HCT116 (cell line): ENCODE measurements at regions not wholly inside any gene's neighbourhood (a gene's known extent, or its start where the extent isn't known, plus 50 kb on each side); places are given as distances from the start of the nearest gene placed in this dataset.

Experiments
- ATAC-seq: fragments of 200-7000 bp; cut with Tn5 transposase; 2 replicates; pipeline ENCODE4 v1.9.1; 2020; ENCODE audit warnings: mild to moderate bottlenecking, moderate library complexity
- BruUV-seq: library from RNA; stranded (reverse); fragments of 400-500 nt; replicated peaks from 2 replicates; lab custom pipeline; 2021; lab: Mats Ljungman, UMichigan
- CTCF ChIA-PET: fragments of 300-600 bp; sonication (Branson Sonifier 250); formaldehyde crosslinking; loops from one replicate; lab custom pipeline; 2021; ENCODE audit warnings: antibody characterized with exemption; lab: Charles Lee
- POLR2A ChIA-PET: fragments of 300-600, 350-600 bp; sonication (Branson Sonifier 250); formaldehyde crosslinking; loops from one replicate; lab custom pipeline; 2021; ENCODE audit warnings: antibody characterized with exemption; lab: Charles Lee
- RAD21 ChIA-PET, 2 experiments: fragments of 300-600 bp; sonication (Branson Sonifier 250); formaldehyde crosslinking; loops; one replicate each; lab custom pipeline; 2023; ENCODE audit warnings: low total read pairs in 2 of 2; ENCODE audit not compliant: uncharacterized antibody in 2 of 2, unreplicated experiment in 2 of 2, low non-redundant PET in 1 of 2; lab: Charles Lee
- DNase-seq: peaks from one replicate; pipeline ENCODE4 v3.0.0-alpha.2; 2010; ENCODE audit warnings: low read depth, low spot score
- H2AFZ ChIP-seq: fragments of 200-600 bp; shearing (Covaris generic), sonication (generic); 2 replicates; pipeline ENCODE4 v1.6.1; 2017; ENCODE audit warnings: low read depth, mixed run types, mixed read lengths, antibody characterized with exemption, low read length; ENCODE audit not compliant: poor library complexity, severe bottlenecking
- H3K27ac ChIP-seq: 2 replicates; pipeline ENCODE4 v1.5.1; 2012; ENCODE audit warnings: low read depth, low read length
- H3K27me3 ChIP-seq: fragments of 200-600 bp; sonication (generic); 2 replicates; pipeline ENCODE4 v1.6.1; 2016; ENCODE audit warnings: mixed run types, low read length, mixed read lengths; ENCODE audit not compliant: insufficient read depth
- H3K36me3 ChIP-seq, 2 experiments: fragments of 200-500 bp in 1 of 2; fragments of 200-600 bp in 1 of 2; sonication (Bioruptor generic) in 1 of 2; sonication (generic) in 1 of 2; 2 replicates each; pipeline versions ENCODE4 v1.5.1 to v1.6.1; 2014 to 2016; ENCODE audit warnings: low read length in 2 of 2, inconsistent platforms in 1 of 2, mixed read lengths in 1 of 2, mixed run types in 1 of 2; ENCODE audit not compliant: insufficient read depth in 2 of 2, control insufficient read depth in 1 of 2
- H3K4me1 ChIP-seq, 2 experiments: fragments of 200-600 bp in 1 of 2; sonication (generic) in 1 of 2; 2 replicates each; pipeline versions ENCODE4 v1.5.1 to v1.6.1; 2012 to 2017; ENCODE audit warnings: low read length in 2 of 2, inconsistent platforms in 1 of 2, mild to moderate bottlenecking in 1 of 2, mixed read lengths in 1 of 2, mixed run types in 1 of 2, moderate library complexity in 1 of 2; ENCODE audit not compliant: insufficient read depth in 2 of 2, control insufficient read depth in 1 of 2
- H3K4me2 ChIP-seq: fragments of 200-600 bp; sonication (generic); 2 replicates; pipeline ENCODE4 v1.6.1; 2017; ENCODE audit warnings: mixed run types, low read length, mixed read lengths
- H3K4me3 ChIP-seq, 2 experiments: fragments of 200-600 bp in 1 of 2; sonication (generic) in 1 of 2; replicated peaks in 1 of 2; 2 replicates each; pipeline ENCODE4 v1.5.1; 2011 to 2016; ENCODE audit warnings: low read length in 2 of 2, control low read depth in 1 of 2, low read depth in 1 of 2, mild to moderate bottlenecking in 1 of 2, mixed read lengths in 1 of 2, mixed run types in 1 of 2
- H3K79me2 ChIP-seq: fragments of 200-600 bp; sonication (generic); 2 replicates; pipeline ENCODE4 v1.6.1; 2017; ENCODE audit warnings: mild to moderate bottlenecking, mixed run types, low read length, moderate library complexity, mixed read lengths; ENCODE audit not compliant: insufficient read depth
- H3K9ac ChIP-seq: fragments of 200-600 bp; sonication (generic); 2 replicates; pipeline ENCODE4 v1.6.1; 2016; ENCODE audit warnings: low read length, mixed read lengths
- H3K9me2 ChIP-seq: fragments of 200-600 bp; sonication (generic), shearing (Covaris generic); 2 replicates; pipeline ENCODE4 v1.6.1; 2017; ENCODE audit warnings: mixed run types, mild to moderate bottlenecking, moderate library complexity; ENCODE audit not compliant: insufficient read depth
- H3K9me3 ChIP-seq, 2 experiments: fragments of 200-500 bp in 1 of 2; fragments of 200-600 bp in 1 of 2; sonication (Bioruptor generic) in 1 of 2; sonication (generic) in 1 of 2; 2 replicates each; pipeline ENCODE4 v1.6.1; 2014 to 2017; ENCODE audit warnings: low read length in 2 of 2, mixed read lengths in 2 of 2, inconsistent platforms in 1 of 2, low read depth in 1 of 2, mild to moderate bottlenecking in 1 of 2, mixed run types in 1 of 2, moderate library complexity in 1 of 2; ENCODE audit not compliant: control insufficient read depth in 1 of 2, insufficient read depth in 1 of 2
- H4K20me1 ChIP-seq: fragments of 200-600 bp; sonication (generic), shearing (Covaris generic); 2 replicates; pipeline ENCODE4 v1.6.1; 2017; ENCODE audit warnings: mixed run types, mild to moderate bottlenecking, moderate library complexity; ENCODE audit not compliant: insufficient read depth
- EZH2 ChIP-seq: fragments of 200-600 bp; sonication (generic); IDR thresholded peaks from 2 replicates; pipeline ENCODE4 v1.6.1; 2017; ENCODE audit warnings: antibody characterized with exemption, mixed run types
- EZH2phosphoT487 ChIP-seq: fragments of 200-600 bp; IDR thresholded peaks from 2 replicates; pipeline ENCODE4 v1.6.1; 2018; ENCODE audit warnings: antibody characterized with exemption, borderline replicate concordance
- FOSL1 ChIP-seq: IDR thresholded peaks from 2 replicates; pipeline ENCODE4 v1.6.1; 2012; ENCODE audit warnings: low read depth
- JUND ChIP-seq: IDR thresholded peaks from 2 replicates; pipeline ENCODE4 v1.6.1; 2012
- POLR2A ChIP-seq: IDR thresholded peaks from 2 replicates; pipeline ENCODE4 v1.7.0; 2011; ENCODE audit warnings: borderline replicate concordance; ENCODE audit not compliant: insufficient read depth, insufficient read length; ENCODE audit errors: extremely low read depth
- POLR2AphosphoS5 ChIP-seq: IDR thresholded peaks from 2 replicates; pipeline ENCODE4 v1.6.1; 2011; ENCODE audit warnings: mild to moderate bottlenecking, low read depth, low read length, moderate library complexity
- RAD21 ChIP-seq: IDR thresholded peaks from 2 replicates; pipeline ENCODE4 v1.6.1; 2012; ENCODE audit warnings: low read depth, mild to moderate bottlenecking
- SIN3A ChIP-seq: IDR thresholded peaks from 2 replicates; pipeline ENCODE4 v1.6.1; 2012; ENCODE audit warnings: low read depth
- SP1 ChIP-seq: IDR thresholded peaks from 2 replicates; pipeline ENCODE4 v1.6.1; 2012; ENCODE audit warnings: low read depth
- TCF7L2 ChIP-seq: IDR thresholded peaks from 2 replicates; pipeline ENCODE4 v1.7.0; 2011; ENCODE audit warnings: borderline replicate concordance, inconsistent platforms; ENCODE audit not compliant: insufficient read depth, insufficient read length; ENCODE audit errors: extremely low read depth
- YY1 ChIP-seq: IDR thresholded peaks from 2 replicates; pipeline ENCODE4 v1.6.1; 2011; ENCODE audit warnings: low read length, low read depth, moderate library complexity, mild to moderate bottlenecking; ENCODE audit not compliant: insufficient replicate concordance; ENCODE audit errors: extremely low read depth
- ZFX ChIP-seq: fragments of 450-650 bp; IDR thresholded peaks from 2 replicates; pipeline ENCODE4 v1.6.1; 2017
- intact Hi-C: fragments of 100-400 bp; cut with micrococcal nuclease; formaldehyde crosslinking; loops from 2 replicates; pipeline ENCODE4 v1.10.0; 2022
- TF ChIP-seq, protein P1 (sequence below): IDR thresholded peaks from 2 replicates; pipeline ENCODE4 v1.6.1; 2012
- TF ChIP-seq, protein P2 (sequence below): IDR thresholded peaks from 2 replicates; pipeline ENCODE4 v1.6.1; 2012
- TF ChIP-seq, protein P3 (sequence below): IDR thresholded peaks from 2 replicates; pipeline ENCODE4 v1.6.1; 2011; ENCODE audit warnings: mild to moderate bottlenecking, low read length, moderate library complexity; ENCODE audit not compliant: insufficient replicate concordance; ENCODE audit errors: extremely low read depth
- TF ChIP-seq, protein P4 (sequence below): IDR thresholded peaks from 2 replicates; pipeline ENCODE4 v1.6.1; 2012; ENCODE audit warnings: low read depth
- TF ChIP-seq, protein P5 (sequence below), 3 experiments: fragments of 200-600 bp in 1 of 3; sonication (generic) in 1 of 3; IDR thresholded peaks in 2 of 3; conservative IDR thresholded peaks in 1 of 3; 2 replicates each; pipeline ENCODE4 v1.5.1; 2012 to 2017; ENCODE audit warnings: low read depth in 2 of 3, low read length in 2 of 3, antibody characterized with exemption in 1 of 3, borderline replicate concordance in 1 of 3, control low read depth in 1 of 3, mild to moderate bottlenecking in 1 of 3, mixed read lengths in 1 of 3, mixed run types in 1 of 3, moderate library complexity in 1 of 3; ENCODE audit not compliant: insufficient read depth in 1 of 3

DNA sequence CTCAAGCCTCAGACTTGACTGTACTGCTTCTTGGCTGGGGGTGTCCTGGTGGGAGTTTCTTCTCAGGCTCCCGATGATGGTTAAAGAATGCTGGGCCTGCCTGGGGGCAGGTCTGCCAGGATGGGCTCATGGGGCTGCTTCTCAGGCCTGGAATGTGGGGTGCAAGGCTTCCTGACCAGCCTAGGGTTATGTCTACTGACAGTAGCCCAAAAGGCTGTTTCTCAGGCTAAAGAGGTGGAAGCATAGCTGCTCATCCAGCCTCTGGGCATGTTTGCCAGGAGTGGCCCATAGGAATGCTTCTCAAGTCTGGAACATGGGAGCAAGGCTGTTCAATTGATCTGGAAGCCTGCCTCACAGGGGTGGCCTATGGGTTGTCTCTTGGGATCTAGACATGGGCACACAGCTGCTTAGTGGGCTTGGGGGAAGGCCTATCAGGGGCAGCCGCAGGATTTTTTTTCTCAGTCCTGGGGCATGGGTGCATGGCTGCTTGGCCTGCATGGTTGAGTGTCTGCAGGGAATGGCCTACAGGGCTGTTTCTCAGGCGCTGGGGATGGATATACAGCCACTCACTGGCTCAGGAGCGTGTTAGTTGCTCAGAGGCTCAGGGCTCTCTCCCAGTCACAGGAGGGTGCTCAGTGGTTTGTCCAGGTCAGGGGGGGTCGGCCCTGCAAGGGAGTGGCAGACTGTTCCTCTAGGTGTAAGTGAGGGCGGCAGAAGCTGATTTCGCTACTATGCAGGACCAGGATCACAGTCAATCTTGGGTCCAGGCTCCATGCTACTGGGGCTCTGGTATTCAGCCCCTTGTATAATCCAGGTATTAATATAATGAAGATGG is 617.3 kb upstream of the REG3G start:
- H3K9me2 ChIP-seq = no peaks in the 10 kb centered on the region
- RAD21 ChIA-PET = no interaction called here
- TF ChIP-seq, protein P1, sequence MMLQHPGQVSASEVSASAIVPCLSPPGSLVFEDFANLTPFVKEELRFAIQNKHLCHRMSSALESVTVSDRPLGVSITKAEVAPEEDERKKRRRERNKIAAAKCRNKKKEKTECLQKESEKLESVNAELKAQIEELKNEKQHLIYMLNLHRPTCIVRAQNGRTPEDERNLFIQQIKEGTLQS = no peak
- TF ChIP-seq, protein P2, sequence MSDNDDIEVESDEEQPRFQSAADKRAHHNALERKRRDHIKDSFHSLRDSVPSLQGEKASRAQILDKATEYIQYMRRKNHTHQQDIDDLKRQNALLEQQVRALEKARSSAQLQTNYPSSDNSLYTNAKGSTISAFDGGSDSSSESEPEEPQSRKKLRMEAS = no peak
- no peak for TF ChIP-seq FOSL1
- TF ChIP-seq, protein P3, sequence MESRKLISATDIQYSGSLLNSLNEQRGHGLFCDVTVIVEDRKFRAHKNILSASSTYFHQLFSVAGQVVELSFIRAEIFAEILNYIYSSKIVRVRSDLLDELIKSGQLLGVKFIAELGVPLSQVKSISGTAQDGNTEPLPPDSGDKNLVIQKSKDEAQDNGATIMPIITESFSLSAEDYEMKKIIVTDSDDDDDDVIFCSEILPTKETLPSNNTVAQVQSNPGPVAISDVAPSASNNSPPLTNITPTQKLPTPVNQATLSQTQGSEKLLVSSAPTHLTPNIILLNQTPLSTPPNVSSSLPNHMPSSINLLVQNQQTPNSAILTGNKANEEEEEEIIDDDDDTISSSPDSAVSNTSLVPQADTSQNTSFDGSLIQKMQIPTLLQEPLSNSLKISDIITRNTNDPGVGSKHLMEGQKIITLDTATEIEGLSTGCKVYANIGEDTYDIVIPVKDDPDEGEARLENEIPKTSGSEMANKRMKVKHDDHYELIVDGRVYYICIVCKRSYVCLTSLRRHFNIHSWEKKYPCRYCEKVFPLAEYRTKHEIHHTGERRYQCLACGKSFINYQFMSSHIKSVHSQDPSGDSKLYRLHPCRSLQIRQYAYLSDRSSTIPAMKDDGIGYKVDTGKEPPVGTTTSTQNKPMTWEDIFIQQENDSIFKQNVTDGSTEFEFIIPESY = no peak
- TF ChIP-seq ZFX = no peak
- no peak for TF ChIP-seq RAD21
- no peak for TF ChIP-seq SIN3A
- TF ChIP-seq EZH2 = no peak
- no peak for TF ChIP-seq SP1
- no peak for TF ChIP-seq POLR2AphosphoS5
- TF ChIP-seq JUND = no peak
- no peak for TF ChIP-seq EZH2phosphoT487
- TF ChIP-seq TCF7L2 = no peak
- TF ChIP-seq, protein P4, sequence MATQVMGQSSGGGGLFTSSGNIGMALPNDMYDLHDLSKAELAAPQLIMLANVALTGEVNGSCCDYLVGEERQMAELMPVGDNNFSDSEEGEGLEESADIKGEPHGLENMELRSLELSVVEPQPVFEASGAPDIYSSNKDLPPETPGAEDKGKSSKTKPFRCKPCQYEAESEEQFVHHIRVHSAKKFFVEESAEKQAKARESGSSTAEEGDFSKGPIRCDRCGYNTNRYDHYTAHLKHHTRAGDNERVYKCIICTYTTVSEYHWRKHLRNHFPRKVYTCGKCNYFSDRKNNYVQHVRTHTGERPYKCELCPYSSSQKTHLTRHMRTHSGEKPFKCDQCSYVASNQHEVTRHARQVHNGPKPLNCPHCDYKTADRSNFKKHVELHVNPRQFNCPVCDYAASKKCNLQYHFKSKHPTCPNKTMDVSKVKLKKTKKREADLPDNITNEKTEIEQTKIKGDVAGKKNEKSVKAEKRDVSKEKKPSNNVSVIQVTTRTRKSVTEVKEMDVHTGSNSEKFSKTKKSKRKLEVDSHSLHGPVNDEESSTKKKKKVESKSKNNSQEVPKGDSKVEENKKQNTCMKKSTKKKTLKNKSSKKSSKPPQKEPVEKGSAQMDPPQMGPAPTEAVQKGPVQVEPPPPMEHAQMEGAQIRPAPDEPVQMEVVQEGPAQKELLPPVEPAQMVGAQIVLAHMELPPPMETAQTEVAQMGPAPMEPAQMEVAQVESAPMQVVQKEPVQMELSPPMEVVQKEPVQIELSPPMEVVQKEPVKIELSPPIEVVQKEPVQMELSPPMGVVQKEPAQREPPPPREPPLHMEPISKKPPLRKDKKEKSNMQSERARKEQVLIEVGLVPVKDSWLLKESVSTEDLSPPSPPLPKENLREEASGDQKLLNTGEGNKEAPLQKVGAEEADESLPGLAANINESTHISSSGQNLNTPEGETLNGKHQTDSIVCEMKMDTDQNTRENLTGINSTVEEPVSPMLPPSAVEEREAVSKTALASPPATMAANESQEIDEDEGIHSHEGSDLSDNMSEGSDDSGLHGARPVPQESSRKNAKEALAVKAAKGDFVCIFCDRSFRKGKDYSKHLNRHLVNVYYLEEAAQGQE = no peak
- TF ChIP-seq YY1 = no peak
- TF ChIP-seq, protein P5, sequence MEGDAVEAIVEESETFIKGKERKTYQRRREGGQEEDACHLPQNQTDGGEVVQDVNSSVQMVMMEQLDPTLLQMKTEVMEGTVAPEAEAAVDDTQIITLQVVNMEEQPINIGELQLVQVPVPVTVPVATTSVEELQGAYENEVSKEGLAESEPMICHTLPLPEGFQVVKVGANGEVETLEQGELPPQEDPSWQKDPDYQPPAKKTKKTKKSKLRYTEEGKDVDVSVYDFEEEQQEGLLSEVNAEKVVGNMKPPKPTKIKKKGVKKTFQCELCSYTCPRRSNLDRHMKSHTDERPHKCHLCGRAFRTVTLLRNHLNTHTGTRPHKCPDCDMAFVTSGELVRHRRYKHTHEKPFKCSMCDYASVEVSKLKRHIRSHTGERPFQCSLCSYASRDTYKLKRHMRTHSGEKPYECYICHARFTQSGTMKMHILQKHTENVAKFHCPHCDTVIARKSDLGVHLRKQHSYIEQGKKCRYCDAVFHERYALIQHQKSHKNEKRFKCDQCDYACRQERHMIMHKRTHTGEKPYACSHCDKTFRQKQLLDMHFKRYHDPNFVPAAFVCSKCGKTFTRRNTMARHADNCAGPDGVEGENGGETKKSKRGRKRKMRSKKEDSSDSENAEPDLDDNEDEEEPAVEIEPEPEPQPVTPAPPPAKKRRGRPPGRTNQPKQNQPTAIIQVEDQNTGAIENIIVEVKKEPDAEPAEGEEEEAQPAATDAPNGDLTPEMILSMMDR (IDR thresholded peaks at IDR 0.05 in 2 of 3, conservative IDR thresholded peaks at IDR 0.05 in 1 of 3; ENCODE audit: borderline replicate concordance in 1 of 3, insufficient read depth in 1 of 3, low read depth in 2 of 3, low read length in 2 of 3) = no peak
- TF ChIP-seq POLR2A = no peak
- TF ChIP-seq, all 23 proteins: peak for 0
- BruUV-seq = no TSS peak
- Histone ChIP-seq H2AFZ (no peak overlapping the region), H3K79me2 (no peaks in the 10 kb centered on the region), H3K4me1 (no peaks in the 10 kb centered on the region), H3K9ac (no peak overlapping the region), H3K4me2 (no peak overlapping the region), H4K20me1 (no peaks in the 10 kb centered on the region), H3K9me3 (peaks cover 13 to 23% of the 10 kb centered on the region in 2 experiments; a peak in 3 of 4 replicates), H3K4me3 (no peak overlapping the region), H3K27ac (no peak overlapping the region), H3K36me3 (no peaks in the 10 kb centered on the region), H3K27me3 (no peaks in the 10 kb centered on the region)
- ChIA-PET CTCF (no interaction called here), POLR2A (no interaction called here)
- ATAC-seq = no peak
- intact Hi-C loops = no loop called here
- DNase-seq = no peak
